ENCODE measurements at regions not wholly inside any gene's neighbourhood (a gene's known extent, or its start where the extent isn't known, plus 50 kb on each side); places are given as distances from the start of the nearest gene placed in this dataset.

- Histone ChIP-seq H4K20me1 (ENCODE audit: insufficient read depth, low read length) (no peaks in the 10 kb centered on the region), H3K9ac (ENCODE audit: insufficient read depth, low read depth, low read length) (no peak overlapping the region), H3K27ac (ENCODE audit: extremely low read length, insufficient read depth, low read length) (no peak overlapping the region), H3K4me1 (ENCODE audit: insufficient read depth, low read length) (no peaks in the 10 kb centered on the region), H3K4me2 (ENCODE audit: low read depth, low read length) (no peak overlapping the region), H3K9me3 (ENCODE audit: low read length) (no peaks in the 10 kb centered on the region), H3K79me2 (ENCODE audit: insufficient read depth, low read length) (no peaks in the 10 kb centered on the region), H3K27me3 (ENCODE audit: control insufficient read depth in 1 of 2, insufficient read depth in 2 of 2, low read length in 2 of 2) (peaks cover 0 to 15% of the 10 kb centered on the region in 2 experiments; a peak in 3 of 5 replicates), H2AFZ (ENCODE audit: low read length) (no peak overlapping the region), H3K36me3 (replicated peaks in 1 of 2; ENCODE audit: control insufficient read depth in 1 of 2, insufficient read depth in 2 of 2, low read length in 2 of 2) (no peaks in the 10 kb centered on the region), H3K4me3 (replicated peaks in 1 of 3; ENCODE audit: insufficient read depth in 1 of 3, low read depth in 2 of 3, low read length in 3 of 3) (no peak overlapping the region)
- DNase-seq (ENCODE audit: low spot score) (no peak), ATAC-seq (no peak), FAIRE-seq (no peak)
- in situ Hi-C loops (cut with HindIII; ENCODE audit: extremely low pct_ligation_motif_present, low pct_unique_long_range_greater_than_20kb): no loop called here
- ChIA-PET POLR2A (no interaction called here), CTCF (ENCODE audit: low intra/inter-chr PET ratio, low total read pairs) (no interaction called here)
- intact Hi-C loops (cut with micrococcal nuclease; ENCODE audit: unreplicated experiment): no loop called here
- no peak for TF ChIP-seq ARID4A (CRISPR knock-in tag; IDR thresholded peaks at IDR 0.05; ENCODE audit: borderline replicate concordance)
- no peak for TF ChIP-seq CHD2 (IDR thresholded peaks at IDR 0.05; ENCODE audit: low read depth, low read length)
- TF ChIP-seq CERS6 (CRISPR knock-in tag; IDR thresholded peaks at IDR 0.05): no peak
- no peak for TF ChIP-seq HOXA5 (CRISPR knock-in tag; IDR thresholded peaks at IDR 0.05)
- TF ChIP-seq ZFP36L2 (CRISPR knock-in tag; IDR thresholded peaks at IDR 0.05): no peak
- TF ChIP-seq ZNF672 (CRISPR knock-in tag; IDR thresholded peaks at IDR 0.05): no peak
- TF ChIP-seq ZNF333 (CRISPR knock-in tag; IDR thresholded peaks at IDR 0.05; ENCODE audit: borderline replicate concordance): no peak
- no peak for TF ChIP-seq HES4 (CRISPR knock-in tag; IDR thresholded peaks at IDR 0.05; ENCODE audit: borderline replicate concordance)
- no peak for TF ChIP-seq POGZ (CRISPR knock-in tag; IDR thresholded peaks at IDR 0.05)
- no peak for TF ChIP-seq ZNF772 (CRISPR knock-in tag; IDR thresholded peaks at IDR 0.05)
- BruUV-seq (replicated peaks): no TSS peak
- WGBS (ENCODE audit: low lambda C conversion rate): 15% methylated on average over 10 of the region's 10 CpGs
Measured at GRCh38 chr2:176599796-176600485, 330.7 kb downstream of the MTX2 start.

Measured in HepG2 (cell line).